Thyroid gland (tissue), 4 donors: ENCODE measurements at regions not wholly inside any gene's neighbourhood (a gene's known extent, or its start where the extent isn't known, plus 50 kb on each side); places are given as distances from the start of the nearest gene placed in this dataset.

Experiments used
- CTCF ChIP-seq, 6 experiments: fragments of 200-600 bp in 3 of 6; fragments of 450-650 bp in 3 of 6; sonication (generic) in 3 of 6; IDR thresholded peaks; one replicate each; pipeline ENCODE4 v1.5.1; 2016 to 2019; ENCODE audit warnings: antibody characterized with exemption in 6 of 6, mild to moderate bottlenecking in 2 of 6, inconsistent platforms in 1 of 6, moderate library complexity in 1 of 6
- POLR2A ChIP-seq, 2 donors: fragments of 450-650 bp; IDR thresholded peaks; one replicate each; pipeline ENCODE4 v1.6.1; 2017; ENCODE audit warnings: antibody characterized with exemption in 2 of 2, mild to moderate bottlenecking in 2 of 2, moderate library complexity in 1 of 2

- TF ChIP-seq POLR2A (IDR thresholded peaks at IDR 0.05) (no peak), CTCF (IDR thresholded peaks at IDR 0.05) (no peak)
Measured at GRCh38 chr6:19153270-19153980, 683.7 kb upstream of the ID4 start.
